ENCODE measurements at regions not wholly inside any gene's neighbourhood (a gene's known extent, or its start where the extent isn't known, plus 50 kb on each side); places are given as distances from the start of the nearest gene placed in this dataset.
A peak's percentile ranks its signal among the peaks of the same experiment; 100 is the strongest.

- H3K9me3 ChIP-seq, result peaks cover 0 to 6% (median 0%) of the 10 kb centered on the region in 4 donors
- no peak for TF ChIP-seq EP300 (IDR thresholded peaks at IDR 0.05)
- TF ChIP-seq POLR2A (IDR thresholded peaks at IDR 0.05; ENCODE audit: low read depth), result no peak
- TF ChIP-seq CTCF (IDR thresholded peaks at IDR 0.05), result no peak
- TF ChIP-seq POLR2AphosphoS5 (IDR thresholded peaks at IDR 0.05), result no peak
- H3K27me3 ChIP-seq, result no peaks in the 10 kb centered on the region
- 92% methylated on average over 1 of the region's 1 CpG for WGBS
- H3K27ac ChIP-seq (replicated peaks in 1 of 4), result no peak overlapping the region
- H3K36me3 ChIP-seq, result no peaks in the 10 kb centered on the region
- peak; percentile 31 for DNase-seq (ENCODE audit: extremely low spot score)
- H3K4me1 ChIP-seq, result no peaks in the 10 kb centered on the region
- intact Hi-C loops (cut with DNase I), result no loop called here
- H3K4me3 ChIP-seq, result no peak overlapping the region
Observed at GRCh38 chr18:24677011-24677410, 216.6 kb downstream of the HRH4 start.

- 75% methylated on average over 1 of the region's 1 CpG for WGBS
Observed at GRCh38 chr18:24678107-24678506, 217.7 kb downstream of the HRH4 start.

GRCh38 chr18:24678626-24679025, 218.2 kb downstream of the HRH4 start:
- TF ChIP-seq CTCF (IDR thresholded peaks at IDR 0.05) (no peak), POLR2AphosphoS5 (IDR thresholded peaks at IDR 0.05) (no peak), EP300 (IDR thresholded peaks at IDR 0.05) (no peak), POLR2A (IDR thresholded peaks at IDR 0.05; ENCODE audit: low read depth) (no peak)
- no peak overlapping the region for H3K4me3 ChIP-seq
- no peaks in the 10 kb centered on the region for H3K4me1 ChIP-seq
- intact Hi-C loops (cut with DNase I), result no loop called here
- no peak overlapping the region for H3K27ac ChIP-seq (replicated peaks in 1 of 4)
- peaks cover 0 to 6% (median 0%) of the 10 kb centered on the region in 4 donors for H3K9me3 ChIP-seq
- WGBS, result 62% methylated on average over 3 of the region's 3 CpGs
- no peaks in the 10 kb centered on the region for H3K27me3 ChIP-seq
- no peaks in the 10 kb centered on the region for H3K36me3 ChIP-seq
- DNase-seq (ENCODE audit: extremely low spot score), result no peak

More at GRCh38 chr18:24678107-24678506, 217.7 kb downstream of the HRH4 start:
- Histone ChIP-seq H3K27ac (replicated peaks in 1 of 4) (no peak overlapping the region), H3K36me3 (no peaks in the 10 kb centered on the region), H3K4me3 (no peak overlapping the region), H3K9me3 (peaks cover 0 to 6% (median 0%) of the 10 kb centered on the region in 4 donors), H3K4me1 (no peaks in the 10 kb centered on the region), H3K27me3 (no peaks in the 10 kb centered on the region)
- DNase-seq (ENCODE audit: extremely low spot score), result no peak
- intact Hi-C loops (cut with DNase I), result no loop called here
- TF ChIP-seq CTCF (IDR thresholded peaks at IDR 0.05), result no peak
- TF ChIP-seq POLR2AphosphoS5 (IDR thresholded peaks at IDR 0.05), result no peak
- TF ChIP-seq EP300 (IDR thresholded peaks at IDR 0.05), result no peak
- TF ChIP-seq POLR2A (IDR thresholded peaks at IDR 0.05; ENCODE audit: low read depth), result no peak

GRCh38 chr18:24679062-24679461, 218.6 kb downstream of the HRH4 start:
- H3K4me3 ChIP-seq, result no peak overlapping the region
- H3K4me1 ChIP-seq, result no peaks in the 10 kb centered on the region
- DNase-seq (ENCODE audit: extremely low spot score), result peak; percentile 66
- H3K27me3 ChIP-seq, result no peaks in the 10 kb centered on the region
- H3K36me3 ChIP-seq, result no peaks in the 10 kb centered on the region
- TF ChIP-seq EP300 (IDR thresholded peaks at IDR 0.05) (no peak), POLR2A (IDR thresholded peaks at IDR 0.05; ENCODE audit: low read depth) (no peak), CTCF (IDR thresholded peaks at IDR 0.05) (no peak), POLR2AphosphoS5 (IDR thresholded peaks at IDR 0.05) (no peak)
- H3K9me3 ChIP-seq, result peaks cover 0 to 6% (median 0%) of the 10 kb centered on the region in 4 donors
- intact Hi-C loops (cut with DNase I), result no loop called here
- H3K27ac ChIP-seq (replicated peaks in 1 of 4), result no peak overlapping the region
- WGBS, result 49% methylated on average over 4 of the region's 4 CpGs

- intact Hi-C loops (cut with DNase I), result no loop called here
- Histone ChIP-seq H3K4me1 (no peaks in the 10 kb centered on the region), H3K4me3 (no peak overlapping the region), H3K36me3 (no peaks in the 10 kb centered on the region), H3K27ac (replicated peaks in 1 of 4) (no peak overlapping the region), H3K9me3 (peaks cover 0 to 6% (median 0%) of the 10 kb centered on the region in 4 donors), H3K27me3 (no peaks in the 10 kb centered on the region)
- peak; percentile 55 for DNase-seq (ENCODE audit: extremely low spot score)
- 69% methylated on average over 1 of the region's 1 CpG for WGBS
- TF ChIP-seq POLR2A (IDR thresholded peaks at IDR 0.05; ENCODE audit: low read depth), result no peak
- TF ChIP-seq CTCF (IDR thresholded peaks at IDR 0.05), result no peak
- TF ChIP-seq EP300 (IDR thresholded peaks at IDR 0.05), result no peak
- no peak for TF ChIP-seq POLR2AphosphoS5 (IDR thresholded peaks at IDR 0.05)
Observed at GRCh38 chr18:24683925-24684324, 223.5 kb downstream of the HRH4 start.
